ENCODE measurements at regions not wholly inside any gene's neighbourhood (a gene's known extent, or its start where the extent isn't known, plus 50 kb on each side); places are given as distances from the start of the nearest gene placed in this dataset.

GRCh38 chr6:167671977-167672687, 154.6 kb upstream of the AFDN start:
- peak; percentile 41 for DNase-seq
- Histone ChIP-seq H3K27ac (no peak overlapping the region), H3K36me3 (no peaks in the 10 kb centered on the region), H3K4me3 (no peak overlapping the region), H3K9me3 (peaks cover 0 to 9% (median 0%) of the 10 kb centered on the region in 8 donors), H3K27me3 (replicated peaks in 1 of 7) (peaks cover 0 to 15% (median 0%) of the 10 kb centered on the region in 7 donors), H3K4me1 (peaks cover 9 to 24% (median 17%) of the 10 kb centered on the region in 6 donors)
- TF ChIP-seq CTCF (IDR thresholded peaks at IDR 0.05 in 8 of 11, conservative IDR thresholded peaks at IDR 0.05 in 3 of 11) (no peak), POLR2AphosphoS5 (IDR thresholded peaks at IDR 0.05) (no peak), POLR2A (IDR thresholded peaks at IDR 0.05) (no peak)
- 91 to 98% (median 93%) methylated on average over 33 of the region's 33 CpGs for WGBS, 5 donors
- intact Hi-C loops (cut with DNase I; ENCODE audit: low total_unique reads) = no loop called here

GRCh38 chr6:167672738-167673137, 154.0 kb upstream of the AFDN start:
- WGBS, 5 donors = 90 to 96% (median 93%) methylated on average over 3 of the region's 3 CpGs
- TF ChIP-seq CTCF (IDR thresholded peaks at IDR 0.05 in 8 of 11, conservative IDR thresholded peaks at IDR 0.05 in 3 of 11) (no peak), POLR2AphosphoS5 (IDR thresholded peaks at IDR 0.05) (no peak), POLR2A (IDR thresholded peaks at IDR 0.05) (no peak)
- DNase-seq = peak; percentile 2
- H3K4me1 ChIP-seq = peaks cover 9 to 30% (median 20%) of the 10 kb centered on the region in 6 donors
- H3K27me3 ChIP-seq (replicated peaks in 1 of 7) = peaks cover 0 to 21% (median 0%) of the 10 kb centered on the region in 7 donors
- intact Hi-C loops (cut with DNase I; ENCODE audit: low total_unique reads) = no loop called here
- no peak overlapping the region for H3K4me3 ChIP-seq
- no peaks in the 10 kb centered on the region for H3K36me3 ChIP-seq
- H3K9me3 ChIP-seq = peaks cover 0 to 9% (median 0%) of the 10 kb centered on the region in 8 donors
- no peak overlapping the region for H3K27ac ChIP-seq

GRCh38 chr6:167673946-167674345, 152.8 kb upstream of the AFDN start:
- Histone ChIP-seq H3K4me3 (no peak overlapping the region), H3K36me3 (no peaks in the 10 kb centered on the region), H3K27ac (peak overlapping the region in 1 of 8 donors; percentile 2), H3K4me1 (peaks cover 9 to 40% (median 28%) of the 10 kb centered on the region in 6 donors), H3K9me3 (peaks cover 0 to 9% (median 0%) of the 10 kb centered on the region in 8 donors), H3K27me3 (replicated peaks in 1 of 7) (peaks cover 0 to 33% (median 8%) of the 10 kb centered on the region in 7 donors)
- 45 to 73% (median 62%) methylated on average over 5 of the region's 5 CpGs for WGBS, 5 donors
- no peak for DNase-seq
- TF ChIP-seq CTCF (IDR thresholded peaks at IDR 0.05 in 8 of 11, conservative IDR thresholded peaks at IDR 0.05 in 3 of 11) (no peak), POLR2A (IDR thresholded peaks at IDR 0.05) (no peak), POLR2AphosphoS5 (IDR thresholded peaks at IDR 0.05) (no peak)
- intact Hi-C loops (cut with DNase I; ENCODE audit: low total_unique reads) = no loop called here

- intact Hi-C loops (cut with DNase I; ENCODE audit: low total_unique reads) = no loop called here
- no peaks in the 10 kb centered on the region for H3K36me3 ChIP-seq
- WGBS, 5 donors = 85 to 95% (median 93%) methylated on average over 7 of the region's 7 CpGs
Measured at GRCh38 chr6:167674486-167674885, 152.2 kb upstream of the AFDN start.

More at GRCh38 chr6:167674486-167674885, 152.2 kb upstream of the AFDN start:
- H3K4me3 ChIP-seq = no peak overlapping the region
- peak overlapping the region in 1 of 8 donors; percentile 2 for H3K27ac ChIP-seq
- H3K27me3 ChIP-seq (replicated peaks in 1 of 7) = peaks cover 0 to 38% (median 8%) of the 10 kb centered on the region in 7 donors
- peaks cover 0 to 9% (median 0%) of the 10 kb centered on the region in 8 donors for H3K9me3 ChIP-seq
- no peak for DNase-seq
- H3K4me1 ChIP-seq = peaks cover 9 to 40% (median 28%) of the 10 kb centered on the region in 6 donors
- TF ChIP-seq POLR2AphosphoS5 (IDR thresholded peaks at IDR 0.05) (no peak), CTCF (IDR thresholded peaks at IDR 0.05 in 8 of 11, conservative IDR thresholded peaks at IDR 0.05 in 3 of 11) (no peak), POLR2A (IDR thresholded peaks at IDR 0.05) (no peak)
